SK-N-SH (cell line): ENCODE measurements at regions not wholly inside any gene's neighbourhood (a gene's known extent, or its start where the extent isn't known, plus 50 kb on each side); places are given as distances from the start of the nearest gene placed in this dataset.
A peak's percentile ranks its signal among the peaks of the same experiment; 100 is the strongest.

Source experiments
- EZH2phosphoT487 ChIP-seq: fragments of 200-600 bp; sonication (generic); IDR thresholded peaks from 2 replicates; pipeline ENCODE4 v1.6.1; 2017; ENCODE audit warnings: low read depth, mixed run types, mild to moderate bottlenecking, antibody characterized with exemption, moderate library complexity, borderline replicate concordance
- POLR2AphosphoS5 ChIP-seq: IDR thresholded peaks from 2 replicates; pipeline ENCODE4 v1.6.1; 2012; ENCODE audit warnings: low read depth, low read length
- TF ChIP-seq, protein P1 (sequence below): fragments of 200-600 bp; sonication (generic); IDR thresholded peaks from 2 replicates; pipeline ENCODE4 v1.6.1; 2017; ENCODE audit warnings: antibody characterized with exemption, mild to moderate bottlenecking, moderate library complexity

DNA sequence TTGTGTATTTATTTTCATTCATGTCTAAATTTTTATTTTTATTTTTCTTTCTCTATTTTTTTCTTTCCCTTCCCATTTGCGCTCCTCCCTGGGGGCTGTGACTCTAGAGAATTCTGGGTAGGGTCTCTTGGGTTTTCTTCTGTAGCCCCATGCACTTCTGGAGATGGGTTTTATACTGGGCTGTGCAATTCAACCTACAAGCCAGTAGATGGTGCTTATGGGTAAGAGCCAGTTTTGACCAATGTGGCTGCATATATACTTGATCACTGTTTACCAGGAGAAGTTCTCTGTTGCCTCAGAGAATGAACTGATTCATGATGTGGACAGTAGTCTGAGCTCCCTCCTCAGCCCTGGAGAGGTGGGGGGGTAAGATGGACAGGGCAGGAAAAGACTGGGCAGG, 614.6 kb downstream of the PCDH19 start:
- TF ChIP-seq POLR2AphosphoS5 (no peak), EZH2phosphoT487 (no peak)
- TF ChIP-seq, protein P1, sequence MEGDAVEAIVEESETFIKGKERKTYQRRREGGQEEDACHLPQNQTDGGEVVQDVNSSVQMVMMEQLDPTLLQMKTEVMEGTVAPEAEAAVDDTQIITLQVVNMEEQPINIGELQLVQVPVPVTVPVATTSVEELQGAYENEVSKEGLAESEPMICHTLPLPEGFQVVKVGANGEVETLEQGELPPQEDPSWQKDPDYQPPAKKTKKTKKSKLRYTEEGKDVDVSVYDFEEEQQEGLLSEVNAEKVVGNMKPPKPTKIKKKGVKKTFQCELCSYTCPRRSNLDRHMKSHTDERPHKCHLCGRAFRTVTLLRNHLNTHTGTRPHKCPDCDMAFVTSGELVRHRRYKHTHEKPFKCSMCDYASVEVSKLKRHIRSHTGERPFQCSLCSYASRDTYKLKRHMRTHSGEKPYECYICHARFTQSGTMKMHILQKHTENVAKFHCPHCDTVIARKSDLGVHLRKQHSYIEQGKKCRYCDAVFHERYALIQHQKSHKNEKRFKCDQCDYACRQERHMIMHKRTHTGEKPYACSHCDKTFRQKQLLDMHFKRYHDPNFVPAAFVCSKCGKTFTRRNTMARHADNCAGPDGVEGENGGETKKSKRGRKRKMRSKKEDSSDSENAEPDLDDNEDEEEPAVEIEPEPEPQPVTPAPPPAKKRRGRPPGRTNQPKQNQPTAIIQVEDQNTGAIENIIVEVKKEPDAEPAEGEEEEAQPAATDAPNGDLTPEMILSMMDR, result 0 out of 2 replicates have a peak, but pooled peaks have one; percentile 14
